NCI-H146 (cell line): ENCODE measurements at regions not wholly inside any gene's neighbourhood (a gene's known extent, or its start where the extent isn't known, plus 50 kb on each side); places are given as distances from the start of the nearest gene placed in this dataset.
A peak's percentile ranks its signal among the peaks of the same experiment; 100 is the strongest.
"Not testable (repeated sequence)": the region's sequence is repeated elsewhere in the genome, so short reads cannot be mapped to it uniquely, and the experiment has no call there.

Source experiments
- DNase-seq: peaks from one replicate; lab custom pipeline; 2025; lab: John Stamatoyannopoulos, UW

DNA sequence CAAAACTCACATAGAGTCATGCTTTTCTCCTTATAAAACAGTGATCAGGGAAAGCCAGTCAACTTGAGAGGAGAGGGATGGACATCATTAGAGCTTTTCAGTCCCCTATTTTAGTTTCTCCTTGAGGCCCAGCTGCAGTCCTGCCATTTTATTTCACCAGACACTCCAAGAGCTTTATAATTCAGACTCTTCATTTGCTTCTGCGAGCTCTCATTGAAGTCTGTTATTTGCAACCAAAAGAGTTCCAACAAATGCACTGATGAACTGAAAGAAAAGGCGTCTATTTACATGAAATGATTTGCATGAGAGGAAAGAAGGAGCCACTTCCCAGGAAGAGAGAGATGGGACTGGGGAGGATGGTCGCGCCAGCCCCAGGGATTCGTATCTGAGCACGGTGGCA lies 86.8 kb downstream of the NDUFA12 start:
- DNase-seq: no peak

DNA sequence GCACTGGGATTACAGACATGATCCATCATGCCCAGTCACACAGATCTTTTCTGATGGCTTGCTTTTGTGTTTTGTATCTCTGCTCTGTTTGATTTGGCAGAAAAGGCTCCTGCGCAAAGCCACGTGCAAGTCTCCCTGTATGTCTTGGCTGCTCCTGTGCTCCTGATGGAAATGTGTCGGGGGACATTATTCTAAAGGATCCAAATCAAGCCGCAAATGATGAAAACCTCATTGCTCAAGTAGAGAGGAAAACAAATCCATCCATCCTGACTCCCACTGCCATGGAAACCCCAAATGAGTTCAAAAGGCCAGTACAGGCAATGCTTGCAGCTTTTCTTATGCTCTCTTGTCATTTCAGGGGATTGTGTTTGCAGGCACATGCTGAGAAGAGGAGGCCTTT lies 93.8 kb downstream of the NDUFA12 start:
- DNase-seq: no peak

DNA sequence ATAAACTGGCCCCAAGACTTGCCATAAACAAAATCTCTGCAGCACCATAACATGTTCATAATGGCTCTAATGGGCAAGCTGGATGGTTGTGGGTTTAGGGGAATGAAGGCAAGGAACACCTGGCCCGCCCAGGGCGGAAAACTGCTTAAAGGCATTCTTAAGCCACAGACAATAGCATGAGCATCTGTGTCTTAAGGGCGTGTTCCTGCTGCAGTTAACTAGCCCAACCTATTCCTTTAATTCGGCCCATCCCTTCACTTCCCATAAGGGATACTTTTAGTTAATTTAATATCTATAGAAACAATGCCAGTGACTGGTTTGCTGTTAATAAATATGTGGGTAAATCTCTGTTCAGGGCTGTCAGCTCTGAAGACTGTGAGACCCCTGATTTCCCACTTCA lies 97.7 kb downstream of the NDUFA12 start:
- not testable (repeated sequence) for DNase-seq

DNA sequence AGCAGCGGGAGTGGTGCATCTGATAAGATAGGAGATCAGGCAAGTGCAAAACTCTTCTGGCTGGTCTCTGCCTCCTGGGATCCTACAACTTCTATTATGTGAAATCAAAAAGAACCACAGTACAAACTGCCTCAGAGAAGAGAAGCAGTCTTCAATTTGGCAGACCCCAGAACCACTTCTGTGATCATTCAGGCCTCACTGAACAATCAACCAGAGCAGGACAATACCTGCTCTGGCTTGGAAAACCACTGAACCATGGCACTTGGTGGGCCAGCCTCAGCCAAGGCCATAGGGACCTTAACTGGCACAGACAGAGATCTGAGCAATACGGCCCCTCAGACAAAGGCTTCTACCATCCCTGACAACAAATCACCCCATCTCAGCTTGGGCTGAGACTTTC lies 103.0 kb downstream of the NDUFA12 start:
- no peak for DNase-seq

DNA sequence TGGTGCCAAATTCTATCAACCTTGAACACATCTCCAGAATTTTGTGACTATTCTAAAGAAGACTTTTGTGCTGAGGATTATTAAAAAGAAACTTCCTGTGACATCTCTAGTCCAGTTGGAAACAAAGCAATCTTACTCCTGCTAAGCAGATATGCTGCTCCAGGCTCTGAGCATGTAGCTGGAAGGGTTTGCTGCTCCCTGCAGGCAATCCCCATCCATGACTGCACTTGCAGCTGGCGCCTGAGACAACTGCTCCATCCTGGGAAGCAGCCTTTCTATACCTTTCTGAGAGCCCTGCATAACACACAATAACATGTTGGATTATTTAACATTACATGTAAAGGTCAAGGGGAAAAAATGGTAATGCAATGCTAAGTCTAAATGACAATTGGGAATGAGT lies 105.1 kb downstream of the NDUFA12 start:
- no peak for DNase-seq

DNA sequence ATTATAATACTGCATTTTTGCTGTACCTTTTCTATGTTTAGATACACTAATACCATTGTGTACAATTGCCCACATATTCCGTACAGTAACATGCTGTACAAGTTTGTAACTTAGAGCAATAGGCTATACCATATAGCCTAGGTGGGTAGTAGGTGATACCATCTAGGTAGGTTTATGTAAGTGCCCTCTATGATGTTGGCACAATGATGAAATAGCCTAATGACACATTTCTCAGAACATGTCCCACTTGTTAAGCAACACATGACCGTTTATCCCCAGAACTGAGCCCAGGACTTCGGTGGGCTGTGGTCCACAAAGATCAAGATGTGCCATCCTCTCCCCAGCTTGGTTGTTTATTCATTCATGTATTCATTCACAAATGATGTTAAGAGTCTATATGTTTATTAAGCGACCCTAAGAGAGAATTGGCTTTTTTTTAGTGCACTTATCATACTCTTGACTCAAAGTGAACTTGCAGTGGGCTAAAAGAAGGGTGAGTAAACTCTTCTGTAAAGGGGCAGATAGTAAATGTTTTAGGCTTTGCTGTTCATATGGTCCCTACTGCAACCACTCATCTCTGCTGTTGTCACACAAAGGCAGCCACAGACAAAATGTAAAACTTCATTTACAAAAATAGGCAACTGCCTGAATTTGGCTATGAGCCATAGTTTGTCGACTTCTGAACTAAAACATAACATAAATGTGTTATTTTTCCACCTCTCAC lies 110.8 kb downstream of the NDUFA12 start:
- DNase-seq: no peak

DNA sequence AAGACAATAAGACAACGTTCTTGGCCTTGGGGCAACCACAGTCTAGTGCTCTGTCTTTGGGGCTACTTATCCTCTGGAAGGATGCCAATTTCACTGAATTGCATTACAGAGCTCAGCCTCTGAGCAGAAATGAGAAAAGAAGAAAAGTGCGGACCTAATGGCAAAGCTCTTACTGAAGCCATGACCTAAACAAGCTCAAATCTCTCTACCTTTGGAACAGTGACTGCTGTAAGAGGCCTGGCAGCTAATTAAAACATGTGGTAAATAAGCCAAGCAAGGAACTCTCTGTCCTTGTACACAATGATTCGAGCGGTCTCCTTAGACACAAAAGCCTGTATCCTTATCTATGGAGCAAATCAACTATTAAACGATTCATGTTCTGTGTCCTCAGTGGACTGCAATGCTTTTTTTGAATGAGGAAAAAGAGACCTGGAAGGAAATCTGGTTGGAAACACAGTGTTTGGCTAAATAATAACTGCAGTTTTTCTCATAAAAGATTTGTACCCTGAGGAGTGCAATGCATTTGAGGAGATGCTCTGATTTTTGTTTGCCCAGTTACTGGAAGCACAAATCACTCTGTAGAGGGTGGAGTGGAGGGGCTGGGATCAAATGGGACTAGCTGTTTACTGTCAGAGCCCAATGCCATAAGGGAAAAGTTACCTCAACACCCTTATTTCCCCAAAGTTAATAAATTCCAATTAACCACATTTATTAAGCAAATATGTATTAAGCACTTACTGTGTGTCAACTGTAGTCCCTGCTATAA lies 113.9 kb downstream of the NDUFA12 start:
- no peak for DNase-seq

DNA sequence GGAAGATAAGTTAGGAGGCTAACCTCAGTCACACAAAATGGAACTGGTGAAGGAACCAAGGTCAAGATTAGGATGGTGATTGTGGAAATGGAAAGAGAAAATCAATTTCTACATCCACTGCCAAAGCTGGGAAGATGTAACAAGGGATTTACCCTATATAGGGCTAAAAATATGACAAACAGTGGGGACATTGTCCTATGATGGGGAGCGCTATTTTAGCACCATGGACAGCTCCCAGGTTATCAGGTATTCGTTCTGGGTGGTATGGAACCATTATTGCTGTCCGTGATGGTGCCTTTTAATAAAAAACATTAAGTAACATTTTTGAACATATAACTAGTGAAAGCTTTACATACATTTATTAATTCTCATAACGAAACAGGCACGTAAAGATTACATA lies 124.0 kb downstream of the NDUFA12 start:
- no peak for DNase-seq

GRCh38 chr12:94875525-94875924 lies 128.0 kb downstream of the NDUFA12 start:
- peak; percentile 3 for DNase-seq

GRCh38 chr12:94874518-94875302 lies 128.8 kb downstream of the NDUFA12 start:
- no peak for DNase-seq

DNA sequence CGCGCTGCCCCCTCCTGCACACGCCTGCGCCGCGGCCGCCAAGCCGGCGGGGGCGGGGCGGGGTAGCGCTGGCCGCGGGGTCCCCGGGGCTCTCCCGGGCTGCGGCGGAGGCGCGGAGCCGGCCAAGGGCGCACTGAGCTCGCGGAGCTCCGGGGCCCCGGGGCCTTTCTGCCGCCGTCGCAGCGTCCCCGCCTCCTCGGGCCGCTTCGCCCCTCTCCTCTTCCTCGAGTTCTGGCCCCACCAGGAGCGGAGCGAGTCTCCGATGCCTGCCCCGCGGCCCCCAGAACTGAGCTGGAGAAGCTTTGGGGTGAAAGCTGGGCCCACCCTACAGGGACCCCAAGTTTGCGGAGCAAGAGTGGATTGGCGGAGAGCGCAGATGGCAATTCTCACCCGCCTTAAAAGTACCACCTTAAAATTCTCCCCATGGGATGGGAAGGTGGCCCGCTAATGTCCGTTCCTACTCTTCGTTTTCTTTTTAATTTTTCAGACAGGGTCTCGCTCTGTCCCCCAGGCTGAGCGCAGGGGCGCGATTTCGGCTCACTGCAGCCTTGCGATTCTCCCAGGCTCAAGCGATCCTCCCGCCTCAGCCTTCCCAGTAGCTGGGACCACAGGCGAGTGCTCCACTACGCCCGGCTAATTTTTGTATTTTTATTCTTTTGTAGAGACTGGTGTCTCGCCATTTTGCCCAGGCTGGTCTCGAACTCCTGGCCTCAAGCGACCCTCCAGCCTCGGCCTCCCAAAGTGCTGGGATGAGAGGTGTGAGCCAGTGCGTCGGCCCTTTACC lies 129.6 kb downstream of the NDUFA12 start:
- DNase-seq: no peak

- DNase-seq: peak; percentile 17
These were observed 130.3 kb downstream of the NDUFA12 start for GRCh38 chr12:94872971-94873733.

- DNase-seq: no peak
These were observed 130.9 kb downstream of the NDUFA12 start for GRCh38 chr12:94872671-94872970.

- no peak for DNase-seq
These were observed 131.4 kb downstream of the NDUFA12 start for GRCh38 chr12:94872007-94872653.

DNA sequence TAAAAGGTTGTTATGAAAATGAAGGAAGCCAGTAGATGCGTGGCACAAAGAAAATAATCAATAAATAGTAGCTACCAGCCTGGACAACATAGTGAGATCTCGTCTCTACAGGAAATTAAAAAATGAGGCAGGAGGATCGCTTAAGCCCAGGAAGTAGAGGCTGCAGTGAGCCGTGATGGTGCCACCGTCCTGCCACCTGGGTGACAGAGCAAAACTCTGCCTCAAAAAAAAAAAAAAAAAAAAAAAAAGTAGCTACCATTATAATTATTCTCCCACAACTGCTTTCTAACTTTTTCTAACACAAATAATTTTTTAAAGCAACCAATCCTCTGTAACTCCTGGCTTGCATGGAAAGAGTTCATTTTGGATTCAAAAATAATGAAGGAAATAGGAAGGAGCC lies 133.0 kb downstream of the NDUFA12 start:
- DNase-seq: no peak

- no peak for DNase-seq
These were observed 135.3 kb downstream of the NDUFA12 start for GRCh38 chr12:94868161-94868560.

- no peak for DNase-seq
These were observed 136.2 kb downstream of the NDUFA12 start for GRCh38 chr12:94867066-94867855.

GRCh38 chr12:94864987-94865386 lies 138.5 kb downstream of the NDUFA12 start:
- DNase-seq: no peak

DNA sequence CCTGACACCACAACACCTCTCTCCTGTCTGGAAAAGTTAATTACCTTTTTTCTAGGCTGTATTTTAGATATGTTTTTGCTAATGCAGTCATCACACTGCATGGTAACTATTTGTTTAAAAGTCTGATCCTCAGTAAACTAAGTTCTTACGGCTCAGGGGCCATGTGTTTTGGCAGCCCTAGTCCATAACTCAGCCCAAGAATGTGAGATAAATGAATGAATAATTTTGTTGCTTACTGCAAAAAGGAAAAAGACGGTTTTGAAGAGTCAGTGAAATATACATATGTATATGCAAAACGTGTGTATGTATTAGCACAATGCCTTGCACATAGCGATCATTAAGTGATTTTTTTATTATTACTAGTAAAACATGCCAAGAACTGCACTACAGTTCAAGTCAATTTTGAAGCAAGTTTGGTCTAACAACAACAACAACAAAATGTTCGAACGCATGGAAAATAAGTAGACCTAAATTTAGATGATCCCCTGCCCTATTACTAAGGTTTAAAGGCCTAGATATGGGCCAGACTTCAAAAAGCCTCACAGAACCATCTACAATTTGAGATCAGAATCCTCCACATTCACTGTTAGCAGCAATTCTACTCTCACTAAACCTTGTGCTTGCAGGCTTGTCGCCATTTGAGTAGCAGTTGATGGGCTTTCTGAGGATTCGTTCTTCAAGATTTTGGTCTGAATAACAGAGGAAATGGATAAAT lies 140.0 kb downstream of the NDUFA12 start:
- DNase-seq: no peak
